DOHH2 (cell line): ENCODE measurements at regions not wholly inside any gene's neighbourhood (a gene's known extent, or its start where the extent isn't known, plus 50 kb on each side); places are given as distances from the start of the nearest gene placed in this dataset.

ENCODE experiments used
- H3F3A ChIP-seq: fragments of 200-600 bp; sonication (generic), shearing (Covaris generic); 2 replicates; pipeline ENCODE4 v1.6.0; 2016; ENCODE audit warnings: antibody characterized with exemption, mild to moderate bottlenecking; ENCODE audit not compliant: control insufficient read depth, insufficient read depth
- H3K27ac ChIP-seq: fragments of 200-600 bp; sonication (generic); 2 replicates; pipeline ENCODE4 v1.5.1; 2014; ENCODE audit warnings: low read depth, mild to moderate bottlenecking, low read length, moderate library complexity
- H3K27me3 ChIP-seq: fragments of 200-600 bp; sonication (generic); 2 replicates; pipeline ENCODE4 v1.6.1; 2014; ENCODE audit warnings: mild to moderate bottlenecking, low read length, mixed read lengths; ENCODE audit not compliant: control insufficient read depth
- H3K36me3 ChIP-seq: fragments of 200-600 bp; sonication (generic); 2 replicates; pipeline ENCODE4 v1.6.1; 2014; ENCODE audit warnings: mild to moderate bottlenecking, low read length, moderate library complexity, mixed read lengths; ENCODE audit not compliant: control insufficient read depth
- H3K4me1 ChIP-seq: fragments of 200-600 bp; sonication (generic); 2 replicates; pipeline ENCODE4 v1.6.1; 2014; ENCODE audit warnings: mild to moderate bottlenecking, low read length, mixed read lengths; ENCODE audit not compliant: control insufficient read depth
- H3K4me2 ChIP-seq: fragments of 200-600 bp; sonication (generic); 2 replicates; pipeline ENCODE4 v1.6.0; 2014; ENCODE audit warnings: mild to moderate bottlenecking, low read length, moderate library complexity
- H3K4me3 ChIP-seq: fragments of 200-600 bp; sonication (generic); 2 replicates; pipeline ENCODE4 v1.5.1; 2014; ENCODE audit warnings: mild to moderate bottlenecking, low read length, mixed read lengths
- H3K79me2 ChIP-seq: fragments of 200-600 bp; sonication (generic); 2 replicates; pipeline ENCODE4 v1.6.1; 2014; ENCODE audit warnings: mild to moderate bottlenecking, low read length, mixed read lengths; ENCODE audit not compliant: control insufficient read depth
- H3K9me2 ChIP-seq: fragments of 200-600 bp; sonication (generic); replicated peaks from 2 replicates; pipeline ENCODE4 v1.6.1; 2014; ENCODE audit warnings: mild to moderate bottlenecking, low read length, mixed read lengths; ENCODE audit not compliant: control insufficient read depth
- H3K9me3 ChIP-seq: fragments of 200-600 bp; sonication (generic); 2 replicates; pipeline ENCODE4 v1.6.1; 2014; ENCODE audit warnings: antibody characterized with exemption, low read length, mixed read lengths; ENCODE audit not compliant: control insufficient read depth, insufficient read depth
- H4K20me1 ChIP-seq: fragments of 200-600 bp; sonication (generic); 2 replicates; pipeline ENCODE4 v1.6.0; 2014; ENCODE audit warnings: low read depth, mild to moderate bottlenecking, antibody characterized with exemption, low read length, moderate library complexity; ENCODE audit not compliant: control insufficient read depth, insufficient read depth
- CTCF ChIP-seq: fragments of 200-600 bp; sonication (generic); IDR thresholded peaks from one replicate; pipeline ENCODE4 v1.5.1; 2014; ENCODE audit warnings: antibody characterized with exemption, mild to moderate bottlenecking, low read depth, low read length; ENCODE audit not compliant: poor library complexity, severe bottlenecking
- EZH2phosphoT487 ChIP-seq: fragments of 200-600 bp; sonication (generic); IDR thresholded peaks from 2 replicates; pipeline ENCODE4 v1.6.1; 2017; ENCODE audit warnings: borderline replicate concordance, mild to moderate bottlenecking, antibody characterized with exemption, low read length, moderate library complexity, mixed read lengths

GRCh38 chr3:110821586-110821985 lies 250.0 kb upstream of the NECTIN3 start:
- no peaks in the 10 kb centered on the region for H3K9me3 ChIP-seq
- H3K9me2 ChIP-seq, result no peaks in the 10 kb centered on the region
- H3K27me3 ChIP-seq, result no peaks in the 10 kb centered on the region
- no peak for TF ChIP-seq CTCF
- no peak for TF ChIP-seq EZH2phosphoT487
- no peaks in the 10 kb centered on the region for H3K79me2 ChIP-seq
- no peaks in the 10 kb centered on the region for H3F3A ChIP-seq
- H4K20me1 ChIP-seq, result no peaks in the 10 kb centered on the region
- no peaks in the 10 kb centered on the region for H3K36me3 ChIP-seq
- H3K27ac ChIP-seq, result no peak overlapping the region
- H3K4me3 ChIP-seq, result no peak overlapping the region
- H3K4me2 ChIP-seq, result no peak overlapping the region
- H3K4me1 ChIP-seq, result no peaks in the 10 kb centered on the region

- H3K9me3 ChIP-seq, result no peaks in the 10 kb centered on the region
- no peaks in the 10 kb centered on the region for H3K9me2 ChIP-seq
- H3K4me1 ChIP-seq, result no peaks in the 10 kb centered on the region
- H3K4me2 ChIP-seq, result no peak overlapping the region
- no peak overlapping the region for H3K4me3 ChIP-seq
- no peaks in the 10 kb centered on the region for H3F3A ChIP-seq
- TF ChIP-seq CTCF (no peak), EZH2phosphoT487 (no peak)
- no peak overlapping the region for H3K27ac ChIP-seq
- H3K36me3 ChIP-seq, result no peaks in the 10 kb centered on the region
- no peaks in the 10 kb centered on the region for H3K27me3 ChIP-seq
- H4K20me1 ChIP-seq, result no peaks in the 10 kb centered on the region
- no peaks in the 10 kb centered on the region for H3K79me2 ChIP-seq
Observed at GRCh38 chr3:110822971-110823370, 248.6 kb upstream of the NECTIN3 start.

GRCh38 chr3:110846971-110847370 lies 224.6 kb upstream of the NECTIN3 start:
- H3K79me2 ChIP-seq, result no peaks in the 10 kb centered on the region
- TF ChIP-seq CTCF, result no peak
- TF ChIP-seq EZH2phosphoT487, result no peak
- no peak overlapping the region for H3K4me3 ChIP-seq
- no peaks in the 10 kb centered on the region for H3K36me3 ChIP-seq
- no peaks in the 10 kb centered on the region for H3K27me3 ChIP-seq
- no peaks in the 10 kb centered on the region for H3K4me1 ChIP-seq
- H3F3A ChIP-seq, result no peaks in the 10 kb centered on the region
- H3K9me2 ChIP-seq, result no peaks in the 10 kb centered on the region
- no peaks in the 10 kb centered on the region for H4K20me1 ChIP-seq
- no peak overlapping the region for H3K4me2 ChIP-seq
- no peaks in the 10 kb centered on the region for H3K9me3 ChIP-seq
- no peak overlapping the region for H3K27ac ChIP-seq

DNA sequence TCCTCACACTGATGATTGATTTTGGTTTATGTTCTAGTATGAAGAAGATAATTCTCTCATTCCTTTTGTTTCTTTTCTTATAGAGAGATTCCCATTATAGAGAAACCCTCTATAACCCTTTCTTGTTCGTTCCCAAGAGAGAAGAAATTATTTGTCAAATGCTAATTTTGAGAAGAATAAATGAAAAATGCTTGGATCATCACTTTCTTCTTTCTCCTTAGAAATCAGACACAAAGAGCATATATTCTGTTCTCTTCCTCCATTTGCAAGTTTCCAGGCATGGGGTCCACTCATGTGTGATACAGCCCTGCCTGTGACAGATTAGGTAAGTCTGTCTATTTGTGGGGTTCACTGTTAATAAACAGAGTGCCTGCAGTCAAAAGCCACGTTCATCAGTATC lies 222.6 kb upstream of the NECTIN3 start:
- H4K20me1 ChIP-seq, result no peaks in the 10 kb centered on the region
- H3K27me3 ChIP-seq, result no peaks in the 10 kb centered on the region
- H3K4me1 ChIP-seq, result no peaks in the 10 kb centered on the region
- no peak overlapping the region for H3K4me2 ChIP-seq
- H3K79me2 ChIP-seq, result no peaks in the 10 kb centered on the region
- no peak overlapping the region for H3K4me3 ChIP-seq
- no peaks in the 10 kb centered on the region for H3K36me3 ChIP-seq
- no peaks in the 10 kb centered on the region for H3K9me3 ChIP-seq
- no peak for TF ChIP-seq CTCF
- TF ChIP-seq EZH2phosphoT487, result no peak
- no peaks in the 10 kb centered on the region for H3K9me2 ChIP-seq
- H3F3A ChIP-seq, result no peaks in the 10 kb centered on the region
- no peak overlapping the region for H3K27ac ChIP-seq
